IMR-90 (cell line): ENCODE measurements at regions not wholly inside any gene's neighbourhood (a gene's known extent, or its start where the extent isn't known, plus 50 kb on each side); places are given as distances from the start of the nearest gene placed in this dataset.

Source experiments
- ATAC-seq: fragments of 200-7000 bp; cut with Tn5 transposase; 2 replicates; pipeline ENCODE4 v1.9.1; 2020; ENCODE audit warnings: low read depth, mild to moderate bottlenecking, moderate library complexity
- BruUV-seq: library from RNA; stranded (reverse); fragments of 400-500 nt; replicated peaks from 2 replicates; lab custom pipeline; 2021; lab: Mats Ljungman, UMichigan
- CTCF ChIA-PET: fragments of 300-600 bp; formaldehyde crosslinking; extraction: SDS; loops from one replicate; lab custom pipeline; 2021; ENCODE audit warnings: antibody characterized with exemption; lab: Yijun Ruan, JAX
- POLR2A ChIA-PET: fragments of 300-600 bp; sonication (Branson Sonifier 250); formaldehyde crosslinking; loops from one replicate; lab custom pipeline; 2022; ENCODE audit warnings: antibody characterized with exemption; ENCODE audit not compliant: unreplicated experiment; lab: Charles Lee
- DNase-seq: peaks from one replicate; pipeline ENCODE4 v3.0.0; 2013
- H2AFZ ChIP-seq: replicated peaks from 2 replicates; pipeline ENCODE3; 2013; ENCODE audit warnings: low read length, mild to moderate bottlenecking; ENCODE audit not compliant: poor library complexity
- H2AK5ac ChIP-seq: 2 replicates; pipeline ENCODE4 v1.6.1; 2013; ENCODE audit warnings: low read depth, low read length, inconsistent platforms
- H2AK9ac ChIP-seq: replicated peaks from 2 replicates; pipeline ENCODE3; 2013; ENCODE audit warnings: mild to moderate bottlenecking, low read depth, low read length, moderate library complexity; ENCODE audit not compliant: poor library complexity
- H2BK120ac ChIP-seq: 2 replicates; pipeline ENCODE4 v1.6.1; 2013; ENCODE audit warnings: low read depth, low read length, inconsistent platforms
- H2BK15ac ChIP-seq: 3 replicates; pipeline ENCODE4 v1.6.1; 2013; ENCODE audit warnings: low read depth, low read length, inconsistent platforms
- H2BK20ac ChIP-seq: 2 replicates; pipeline ENCODE4 v1.6.1; 2013; ENCODE audit warnings: low read depth, mild to moderate bottlenecking, inconsistent platforms, low read length, moderate library complexity
- H2BK5ac ChIP-seq: 2 replicates; pipeline ENCODE4 v1.6.1; 2013; ENCODE audit warnings: mild to moderate bottlenecking, low read depth, low read length, inconsistent platforms; ENCODE audit not compliant: poor library complexity, severe bottlenecking
- H3K14ac ChIP-seq: replicated peaks from 2 replicates; pipeline ENCODE4 v1.6.1; 2013; ENCODE audit warnings: low read depth, low read length, inconsistent platforms
- H3K18ac ChIP-seq: 2 replicates; pipeline ENCODE4 v1.6.1; 2013; ENCODE audit warnings: low read depth, low read length, control low read depth
- H3K23ac ChIP-seq: 2 replicates; pipeline ENCODE4 v1.6.1; 2013; ENCODE audit warnings: low read depth, low read length, inconsistent platforms
- H3K27ac ChIP-seq: 2 replicates; pipeline ENCODE4 v1.5.1; 2013; ENCODE audit warnings: mild to moderate bottlenecking, control low read depth, low read length; ENCODE audit not compliant: insufficient read depth
- H3K27me3 ChIP-seq: 2 replicates; pipeline ENCODE4 v1.6.1; 2013; ENCODE audit warnings: low read length; ENCODE audit not compliant: control insufficient read depth, insufficient read depth
- H3K36me3 ChIP-seq: 2 replicates; pipeline ENCODE4 v1.6.1; 2013; ENCODE audit warnings: low read length, mixed read lengths; ENCODE audit not compliant: control insufficient read depth, insufficient read depth
- H3K4ac ChIP-seq: 2 replicates; pipeline ENCODE4 v1.6.1; 2013; ENCODE audit warnings: low read depth, low read length, inconsistent platforms
- H3K4me1 ChIP-seq: 2 replicates; pipeline ENCODE4 v1.6.1; 2013; ENCODE audit warnings: low read length, mixed read lengths; ENCODE audit not compliant: control insufficient read depth, insufficient read depth
- H3K4me2 ChIP-seq: 2 replicates; pipeline ENCODE4 v1.6.1; 2013; ENCODE audit warnings: low read depth, mild to moderate bottlenecking, control low read depth, low read length, moderate library complexity
- H3K4me3 ChIP-seq: 2 replicates; pipeline ENCODE4 v1.5.1; 2013; ENCODE audit warnings: low read depth, mild to moderate bottlenecking, control low read depth, low read length, moderate library complexity; ENCODE audit not compliant: insufficient read depth
- H3K56ac ChIP-seq: 2 replicates; pipeline ENCODE4 v1.6.1; 2013; ENCODE audit warnings: low read length, inconsistent platforms; ENCODE audit not compliant: insufficient read depth; ENCODE audit errors: extremely low read depth
- H3K79me1 ChIP-seq, 2 experiments: 2 replicates each; pipeline ENCODE4 v1.6.1; 2013; ENCODE audit warnings: low read length in 2 of 2, inconsistent platforms in 1 of 2, low read depth in 1 of 2
- H3K9ac ChIP-seq: 2 replicates; pipeline ENCODE4 v1.6.1; 2013; ENCODE audit warnings: low read depth, low read length, control low read depth
- H3K9me1 ChIP-seq: 2 replicates; pipeline ENCODE4 v1.6.1; 2013; ENCODE audit warnings: low read length, inconsistent platforms; ENCODE audit not compliant: insufficient read depth
- H3K9me3 ChIP-seq: 2 replicates; pipeline ENCODE4 v1.6.1; 2013; ENCODE audit warnings: low read length; ENCODE audit not compliant: control insufficient read depth, insufficient read depth
- H4K20me1 ChIP-seq: 2 replicates; pipeline ENCODE4 v1.6.1; 2013; ENCODE audit warnings: low read length, inconsistent platforms; ENCODE audit not compliant: insufficient read depth
- H4K5ac ChIP-seq: 2 replicates; pipeline ENCODE4 v1.6.1; 2013; ENCODE audit warnings: mild to moderate bottlenecking, low read depth, low read length, control low read depth
- H4K8ac ChIP-seq, 2 experiments: 2 replicates each; pipeline ENCODE4 v1.6.1; 2013; ENCODE audit warnings: low read depth in 2 of 2, low read length in 2 of 2, control low read depth in 1 of 2, inconsistent platforms in 1 of 2
- H4K91ac ChIP-seq: 2 replicates; pipeline ENCODE4 v1.6.1; 2013; ENCODE audit warnings: low read depth, low read length, inconsistent platforms; ENCODE audit not compliant: insufficient read depth
- BHLHE40 ChIP-seq: fragments of 150-350 bp; IDR thresholded peaks from 2 replicates; pipeline ENCODE4 v1.6.1; 2016; ENCODE audit warnings: mild to moderate bottlenecking, low read depth, low read length
- CEBPB ChIP-seq: IDR thresholded peaks from 2 replicates; pipeline ENCODE4 v1.6.1; 2012; ENCODE audit warnings: low read depth, low read length, improper control_type of control experiment
- CHD1 ChIP-seq: IDR thresholded peaks from 2 replicates; pipeline ENCODE4 v1.6.1; 2012; ENCODE audit warnings: low read depth, low read length, improper control_type of control experiment
- CTCF ChIP-seq: conservative IDR thresholded peaks from 2 replicates; pipeline ENCODE4 v1.5.1; 2012; ENCODE audit warnings: mild to moderate bottlenecking, low read depth, low read length, improper control_type of control experiment
- FOS ChIP-seq: fragments of 150-350 bp; IDR thresholded peaks from 2 replicates; pipeline ENCODE4 v1.6.1; 2016; ENCODE audit warnings: low read depth, low read length
- MAFK ChIP-seq: IDR thresholded peaks from 2 replicates; pipeline ENCODE4 v1.6.1; 2012; ENCODE audit warnings: low read depth, low read length, improper control_type of control experiment
- MAZ ChIP-seq: IDR thresholded peaks from 2 replicates; pipeline ENCODE4 v1.6.1; 2012; ENCODE audit warnings: low read depth, mild to moderate bottlenecking, low read length, improper control_type of control experiment, moderate library complexity, borderline replicate concordance
- MXI1 ChIP-seq: IDR thresholded peaks from 2 replicates; pipeline ENCODE4 v1.6.1; 2012; ENCODE audit warnings: low read depth, mild to moderate bottlenecking, low read length, moderate library complexity, borderline replicate concordance
- NFE2L2 ChIP-seq: fragments of 150-350 bp; IDR thresholded peaks from 2 replicates; pipeline ENCODE4 v1.6.1; 2016; ENCODE audit warnings: low read depth, mild to moderate bottlenecking, low read length
- POLR2A ChIP-seq: IDR thresholded peaks from 2 replicates; pipeline ENCODE4 v1.6.1; 2012; ENCODE audit warnings: mild to moderate bottlenecking, low read depth, low read length
- RAD21 ChIP-seq: IDR thresholded peaks from 2 replicates; pipeline ENCODE4 v1.6.1; 2012; ENCODE audit warnings: low read length, improper control_type of control experiment
- RCOR1 ChIP-seq: IDR thresholded peaks from 2 replicates; pipeline ENCODE4 v1.6.1; 2012; ENCODE audit warnings: mild to moderate bottlenecking, low read length, improper control_type of control experiment; ENCODE audit not compliant: insufficient replicate concordance
- RFX5 ChIP-seq: IDR thresholded peaks from 2 replicates; pipeline ENCODE4 v1.8.0; 2012; ENCODE audit warnings: low read depth, mild to moderate bottlenecking, low read length, moderate library complexity
- SMC3 ChIP-seq: fragments of 150-350 bp; IDR thresholded peaks from 2 replicates; pipeline ENCODE4 v1.6.1; 2016; ENCODE audit warnings: low read depth, mild to moderate bottlenecking, antibody characterized with exemption, low read length, moderate library complexity
- WGBS, 2 experiments: methylation state at CpG; one replicate each; pipeline versions ENCODE4 v1.1.5 to v1.1.7; 2013; ENCODE audit warnings: missing lambda C conversion rate in 2 of 2; ENCODE audit not compliant: insufficient read length in 1 of 2; ENCODE audit errors: extremely low coverage in 2 of 2; 5-methylcytosine and 5-hydroxymethylcytosine counted together
- dilution Hi-C: fragments of 300-500 bp; cut with HindIII; formaldehyde crosslinking; loops from one replicate; pipeline ENCODE4 v1.14.3; 2018; ENCODE audit warnings: low sequenced_read_pairs; ENCODE audit not compliant: unreplicated experiment
- in situ Hi-C: fragments of 300-500 bp; cut with MboI; formaldehyde crosslinking; loops from 3 replicates; pipeline ENCODE4 v1.14.3; 2019; ENCODE audit warnings: low sequenced_read_pairs, inconsistent platforms, mixed read lengths
- intact Hi-C: fragments of 100-400 bp; cut with micrococcal nuclease; formaldehyde crosslinking; loops from 2 replicates; pipeline ENCODE4 v1.10.0; 2022
- TF ChIP-seq, protein P1 (sequence below): fragments of 150-350 bp; IDR thresholded peaks from 2 replicates; pipeline ENCODE4 v1.6.1; 2017; ENCODE audit warnings: mild to moderate bottlenecking, antibody characterized with exemption, low read length, low read depth
- TF ChIP-seq, protein P2 (sequence below): fragments of 150-350 bp; IDR thresholded peaks from 2 replicates; pipeline ENCODE4 v1.6.1; 2016; ENCODE audit warnings: low read depth, mild to moderate bottlenecking, low read length, moderate library complexity, borderline replicate concordance

DNA sequence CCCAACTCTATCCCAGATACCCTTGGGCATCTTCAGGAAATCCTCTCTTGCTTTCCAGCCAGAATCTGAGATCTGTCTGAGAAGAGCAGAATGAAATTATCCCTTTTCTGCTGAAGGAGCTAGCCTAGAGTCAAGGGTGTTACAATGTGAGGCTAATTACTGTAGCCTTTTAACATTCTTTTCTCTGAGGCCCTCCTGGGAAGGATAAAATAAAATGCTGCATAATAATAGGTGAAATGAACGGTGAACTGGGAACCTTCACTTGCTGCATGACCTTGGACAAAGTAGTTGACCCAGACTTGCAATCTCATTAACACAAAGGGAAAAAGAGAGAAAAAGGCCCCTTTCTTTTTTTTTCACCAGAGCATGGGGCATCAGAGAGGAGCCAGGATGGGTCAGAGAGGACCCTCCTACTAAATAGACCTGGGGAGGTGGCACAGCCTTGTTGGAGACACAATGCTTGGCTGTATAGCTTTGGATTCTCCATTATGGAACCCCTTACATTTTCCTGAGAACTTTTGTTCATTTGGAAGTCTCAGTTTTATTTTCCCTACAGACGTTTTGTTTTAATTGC, 137.0 kb upstream of the LIPC start:
- no peaks in the 10 kb centered on the region for H3K4me1 ChIP-seq
- H3K36me3 ChIP-seq, result no peaks in the 10 kb centered on the region
- no peak overlapping the region for H3K27ac ChIP-seq
- H3K18ac ChIP-seq, result no peak overlapping the region
- no peak overlapping the region for H3K4me3 ChIP-seq
- H2BK120ac ChIP-seq, result no peak overlapping the region
- H3K9me3 ChIP-seq, result peaks cover 9% of the 10 kb centered on the region
- H4K8ac ChIP-seq, result no peak overlapping the region
- BruUV-seq, result no TSS peak
- dilution Hi-C loops (no loop called here), in situ Hi-C loops (no loop called here), intact Hi-C loops (no loop called here)
- POLR2A ChIA-PET, result no interaction called here
- no peaks in the 10 kb centered on the region for H3K79me1 ChIP-seq
- no peaks in the 10 kb centered on the region for H4K20me1 ChIP-seq
- CTCF ChIA-PET, result no interaction called here
- no peak for TF ChIP-seq NFE2L2
- no peak for TF ChIP-seq POLR2A
- no peak for TF ChIP-seq RCOR1
- TF ChIP-seq RFX5, result no peak
- no peak for TF ChIP-seq FOS
- no peak for TF ChIP-seq SMC3
- TF ChIP-seq MAFK, result no peak
- no peak for TF ChIP-seq CEBPB
- no peak for TF ChIP-seq MXI1
- TF ChIP-seq CTCF, result no peak
- TF ChIP-seq BHLHE40, result no peak
- TF ChIP-seq, protein P1, sequence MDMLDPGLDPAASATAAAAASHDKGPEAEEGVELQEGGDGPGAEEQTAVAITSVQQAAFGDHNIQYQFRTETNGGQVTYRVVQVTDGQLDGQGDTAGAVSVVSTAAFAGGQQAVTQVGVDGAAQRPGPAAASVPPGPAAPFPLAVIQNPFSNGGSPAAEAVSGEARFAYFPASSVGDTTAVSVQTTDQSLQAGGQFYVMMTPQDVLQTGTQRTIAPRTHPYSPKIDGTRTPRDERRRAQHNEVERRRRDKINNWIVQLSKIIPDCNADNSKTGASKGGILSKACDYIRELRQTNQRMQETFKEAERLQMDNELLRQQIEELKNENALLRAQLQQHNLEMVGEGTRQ, result no peak
- TF ChIP-seq, protein P2, sequence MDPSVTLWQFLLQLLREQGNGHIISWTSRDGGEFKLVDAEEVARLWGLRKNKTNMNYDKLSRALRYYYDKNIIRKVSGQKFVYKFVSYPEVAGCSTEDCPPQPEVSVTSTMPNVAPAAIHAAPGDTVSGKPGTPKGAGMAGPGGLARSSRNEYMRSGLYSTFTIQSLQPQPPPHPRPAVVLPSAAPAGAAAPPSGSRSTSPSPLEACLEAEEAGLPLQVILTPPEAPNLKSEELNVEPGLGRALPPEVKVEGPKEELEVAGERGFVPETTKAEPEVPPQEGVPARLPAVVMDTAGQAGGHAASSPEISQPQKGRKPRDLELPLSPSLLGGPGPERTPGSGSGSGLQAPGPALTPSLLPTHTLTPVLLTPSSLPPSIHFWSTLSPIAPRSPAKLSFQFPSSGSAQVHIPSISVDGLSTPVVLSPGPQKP, result no peak
- TF ChIP-seq MAZ, result no peak
- no peak for TF ChIP-seq RAD21
- no peak for TF ChIP-seq CHD1
- no peak overlapping the region for H3K23ac ChIP-seq
- DNase-seq (no peak), ATAC-seq (no peak)
- no peak overlapping the region for H2AK9ac ChIP-seq
- no CpG with 5 or more reads among the region's 2 CpGs for WGBS, 2 experiments
- no peaks in the 10 kb centered on the region for H3K27me3 ChIP-seq
- H2AK5ac ChIP-seq, result no peak overlapping the region
- H2AFZ ChIP-seq, result no peak overlapping the region
- H3K9ac ChIP-seq, result no peak overlapping the region
- no peak overlapping the region for H3K14ac ChIP-seq
- H4K5ac ChIP-seq, result no peak overlapping the region
- no peak overlapping the region for H2BK5ac ChIP-seq
- H3K4me2 ChIP-seq, result no peak overlapping the region
- no peak overlapping the region for H3K56ac ChIP-seq
- no peak overlapping the region for H4K91ac ChIP-seq
- no peak overlapping the region for H3K4ac ChIP-seq
- no peak overlapping the region for H2BK20ac ChIP-seq
- H2BK15ac ChIP-seq, result no peak overlapping the region
- peaks cover 2% of the 10 kb centered on the region for H3K9me1 ChIP-seq
